Transverse colon (tissue), 4 donors: ENCODE measurements at regions not wholly inside any gene's neighbourhood (a gene's known extent, or its start where the extent isn't known, plus 50 kb on each side); places are given as distances from the start of the nearest gene placed in this dataset.
"Not testable (repeated sequence)": the region's sequence is repeated elsewhere in the genome, so short reads cannot be mapped to it uniquely, and the experiment has no call there.

Source experiments
- DNase-seq: peaks from one replicate; pipeline ENCODE4 v3.0.0-alpha.2; 2019
- H3K27ac ChIP-seq, 4 donors: fragments of 200-600 bp; sonication (generic); 2 replicates each; pipeline ENCODE4 v1.5.1; 2016 to 2018; ENCODE audit warnings: inconsistent platforms in 4 of 4
- H3K27me3 ChIP-seq: fragments of 200-600 bp; sonication (generic); 2 replicates; pipeline ENCODE4 v1.5.1; 2017; ENCODE audit warnings: inconsistent platforms
- H3K36me3 ChIP-seq, 4 donors: fragments of 200-600 bp; sonication (generic); 2 replicates each; pipeline ENCODE4 v1.5.1; 2017 to 2019; ENCODE audit warnings: inconsistent platforms in 4 of 4
- H3K4me1 ChIP-seq, 4 donors: fragments of 200-600 bp; sonication (generic); 2 replicates each; pipeline ENCODE4 v1.5.1; 2017 to 2020; ENCODE audit warnings: inconsistent platforms in 4 of 4
- H3K4me3 ChIP-seq, 4 donors: fragments of 200-600 bp; sonication (generic); 1 replicate in 1 of 4; 2 replicates in 3 of 4; pipeline versions ENCODE4 v1.5.1 to v1.6.1; 2017 to 2019; ENCODE audit warnings: inconsistent platforms in 4 of 4
- H3K9me3 ChIP-seq, 2 donors: fragments of 200-600 bp; sonication (generic); 2 replicates each; pipeline ENCODE4 v1.5.1; 2017 to 2019; ENCODE audit warnings: inconsistent platforms in 2 of 2
- WGBS, 2 donors: methylation state at CpG; one replicate each; pipeline ENCODE4 v1.1.5; 2018; ENCODE audit warnings: low coverage in 1 of 2; 5-methylcytosine and 5-hydroxymethylcytosine counted together
- in situ Hi-C, 4 donors: fragments of 200-750 bp; cut with MboI; loops; one replicate each; pipeline versions ENCODE4 v1.15.0 to v1.15.1; 2017; ENCODE audit warnings: low sequenced_read_pairs in 3 of 4, low pct_ligation_motif_present in 1 of 4, low pct_unique_long_range_greater_than_20kb in 1 of 4
- intact Hi-C: fragments of 100-400 bp; cut with DNase I; formaldehyde crosslinking; loops from one replicate; pipeline ENCODE4 v1.15.1; 2023; ENCODE audit warnings: low total_unique reads

DNA sequence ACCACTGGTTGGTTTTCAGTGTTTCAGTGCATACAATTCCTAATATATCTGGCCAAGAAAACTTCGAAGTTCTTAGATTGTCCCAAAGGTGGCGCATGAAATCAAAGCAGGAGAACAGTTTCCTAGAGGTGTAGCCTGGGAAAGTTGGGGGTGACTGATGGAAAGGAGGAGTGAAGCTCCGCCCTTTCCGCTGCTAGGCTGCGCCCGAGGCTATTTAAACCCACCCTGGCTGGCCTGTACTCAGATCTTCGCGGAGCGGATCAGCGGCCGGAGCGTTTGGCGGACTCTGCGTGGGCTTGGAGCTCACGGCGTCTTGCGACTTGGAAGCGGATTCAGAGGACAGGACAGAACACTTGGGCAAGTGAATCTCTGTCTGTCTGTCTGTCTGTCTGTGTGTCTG is 328.7 kb downstream of the CWH43 start:
- H3K9me3 ChIP-seq, in situ Hi-C loops, H3K27me3 ChIP-seq, H3K4me3 ChIP-seq, H3K27ac ChIP-seq, intact Hi-C loops, H3K36me3 ChIP-seq, DNase-seq, H3K4me1 ChIP-seq: not testable (repeated sequence)
- WGBS, 2 donors: 60 to 88% methylated on average over 1 to 18 of the region's 18 CpGs

DNA sequence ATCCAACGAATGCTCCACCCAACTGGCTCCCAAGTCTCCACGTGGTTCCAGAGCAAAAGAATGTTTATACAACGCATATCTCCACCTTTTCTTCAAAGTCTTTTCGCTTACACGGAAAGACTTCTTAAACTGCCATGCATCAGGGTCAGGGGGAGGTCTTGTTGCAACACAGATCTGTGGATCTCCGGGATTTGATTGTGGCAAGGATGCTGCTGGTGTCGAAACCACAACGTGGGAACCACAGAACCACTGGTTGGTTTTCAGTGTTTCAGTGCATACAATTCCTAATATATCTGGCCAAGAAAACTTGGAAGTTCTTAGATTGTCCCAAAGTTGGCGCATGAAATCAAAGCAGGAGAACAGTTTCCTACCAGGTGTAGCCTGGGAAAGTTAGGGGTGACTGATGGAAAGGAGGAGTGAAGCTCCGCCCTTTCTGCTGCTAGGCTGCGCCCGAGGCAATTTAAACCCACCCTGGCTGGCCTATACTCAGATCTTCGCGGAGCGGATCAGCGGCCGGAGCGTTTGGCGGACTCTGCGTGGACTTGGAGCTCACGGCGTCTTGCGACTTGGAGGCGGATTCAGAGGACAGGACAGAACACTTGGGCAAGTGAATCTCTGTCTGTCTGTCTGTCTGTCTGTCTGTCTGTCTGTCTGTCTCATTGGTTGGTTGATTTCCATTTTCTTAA is 334.8 kb downstream of the CWH43 start:
- WGBS, 2 donors: 74 to 83% methylated on average over 13 to 24 of the region's 24 CpGs
- H3K27ac ChIP-seq, H3K27me3 ChIP-seq, H3K4me3 ChIP-seq, H3K36me3 ChIP-seq, H3K9me3 ChIP-seq, H3K4me1 ChIP-seq, in situ Hi-C loops, intact Hi-C loops, DNase-seq: not testable (repeated sequence)

DNA sequence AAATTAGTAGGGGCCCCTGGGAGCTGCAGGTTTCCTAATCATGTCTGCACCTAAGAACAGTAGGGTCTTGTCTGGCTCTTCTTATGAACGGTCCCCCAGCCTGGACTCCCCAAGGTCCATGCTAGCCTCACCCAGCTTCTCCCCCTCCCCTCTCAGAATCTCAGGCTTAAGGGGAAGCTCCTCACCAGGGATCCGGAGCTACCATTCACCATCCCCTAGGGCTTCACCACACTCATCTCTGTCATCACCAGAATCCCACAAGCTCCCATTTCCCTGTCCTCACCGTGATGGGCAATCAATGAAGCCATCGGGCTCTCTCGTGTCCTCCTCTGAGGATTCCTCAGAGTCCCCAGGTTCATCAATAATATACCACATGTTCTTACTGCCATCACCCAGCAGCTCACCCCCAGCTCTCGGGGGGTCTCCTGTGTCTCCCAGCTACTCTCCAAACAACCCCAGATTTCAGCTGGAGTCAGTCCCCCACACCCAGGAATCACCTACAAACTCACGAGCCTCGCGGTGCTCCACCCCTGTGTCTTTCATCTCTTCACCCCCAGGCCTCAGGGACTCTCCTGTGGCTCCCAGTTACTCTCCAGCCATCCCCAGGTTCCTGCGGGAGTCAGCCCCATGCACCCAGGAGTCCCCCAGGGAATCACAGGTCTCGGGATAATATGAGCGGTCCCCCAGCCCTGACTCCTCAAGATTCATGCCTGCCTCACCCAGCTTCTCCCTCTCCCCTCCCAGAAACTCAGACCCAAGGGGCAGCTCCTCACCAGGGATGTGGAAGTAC is 335.6 kb downstream of the CWH43 start:
- in situ Hi-C loops, H3K9me3 ChIP-seq, H3K27me3 ChIP-seq, DNase-seq, H3K4me3 ChIP-seq, H3K27ac ChIP-seq, intact Hi-C loops, H3K36me3 ChIP-seq, H3K4me1 ChIP-seq: not testable (repeated sequence)
- WGBS, 2 donors: 83 to 84% methylated on average over 10 to 12 of the region's 12 CpGs

DNA sequence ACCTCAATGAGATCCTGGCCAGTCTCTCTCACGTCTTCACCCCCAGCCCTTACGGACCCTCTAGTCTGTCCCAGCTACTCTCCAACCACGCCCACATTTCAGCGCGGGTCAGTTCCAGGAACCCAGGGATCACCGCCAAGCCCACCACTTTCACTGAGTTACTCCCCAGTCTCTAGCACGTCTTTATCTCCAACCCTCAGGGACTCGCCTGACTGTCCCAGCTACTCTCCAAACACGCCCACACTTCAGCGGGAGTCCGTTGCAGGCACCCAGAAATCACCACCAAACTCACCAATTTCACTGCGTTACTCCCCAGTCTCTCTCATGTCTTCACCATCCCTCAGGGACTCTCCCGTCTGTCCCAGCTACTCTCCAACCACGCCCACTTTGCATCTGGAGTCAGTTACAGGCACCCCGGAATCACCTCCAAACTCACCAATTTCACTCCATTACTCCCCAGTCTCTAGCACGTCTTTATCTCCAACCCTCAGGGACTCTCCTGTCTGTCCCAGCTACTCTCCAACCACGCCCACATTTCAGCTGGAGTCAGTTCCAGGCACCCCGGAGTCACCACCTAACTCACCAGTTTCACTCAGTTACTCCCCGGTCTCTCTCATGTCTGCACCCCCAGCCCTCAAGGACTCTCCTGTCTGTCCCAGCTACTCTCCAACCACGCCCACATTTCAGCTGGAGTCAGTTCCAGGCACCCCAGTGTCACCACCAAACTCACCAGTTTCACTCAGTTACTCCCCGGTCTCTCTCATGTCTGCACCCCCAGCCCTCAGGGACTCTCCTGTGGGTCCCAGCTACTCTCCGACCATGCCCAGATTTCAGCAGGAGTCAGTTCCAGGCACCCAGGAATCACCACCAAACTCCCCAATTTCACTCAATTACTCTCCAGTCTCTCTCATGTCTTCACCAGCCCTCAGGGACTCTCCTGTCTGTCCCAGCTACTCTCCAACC is 336.8 kb downstream of the CWH43 start:
- H3K27ac ChIP-seq, H3K4me3 ChIP-seq, DNase-seq, H3K36me3 ChIP-seq, H3K4me1 ChIP-seq, in situ Hi-C loops, H3K9me3 ChIP-seq, H3K27me3 ChIP-seq, intact Hi-C loops: not testable (repeated sequence)
- 71 to 77% methylated on average over 22 of the region's 22 CpGs for WGBS, 2 donors

DNA sequence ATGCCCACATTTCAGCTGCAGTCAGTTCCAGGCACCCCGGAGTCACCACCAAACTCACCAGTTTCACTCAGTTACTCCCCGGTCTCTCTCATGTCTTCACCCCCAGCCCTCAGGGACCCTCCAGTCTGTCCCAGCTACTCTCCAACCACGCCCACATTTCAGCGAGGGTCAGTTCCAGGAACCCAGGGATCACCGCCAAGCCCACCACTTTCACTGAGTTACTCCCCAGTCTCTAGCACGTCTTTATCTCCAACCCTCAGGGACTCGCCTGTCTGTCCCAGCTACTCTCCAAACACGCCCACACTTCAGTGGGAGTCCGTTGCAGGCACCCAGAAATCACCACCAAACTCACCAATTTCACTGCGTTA is 337.5 kb downstream of the CWH43 start:
- H3K27me3 ChIP-seq, H3K9me3 ChIP-seq, H3K27ac ChIP-seq, in situ Hi-C loops, DNase-seq, H3K4me3 ChIP-seq, intact Hi-C loops, H3K4me1 ChIP-seq, H3K36me3 ChIP-seq: not testable (repeated sequence)
- 70 to 73% methylated on average over 2 to 3 of the region's 10 CpGs for WGBS, 2 donors
